Kidney glomerular epithelial cell (primary cell): ENCODE measurements at regions not wholly inside any gene's neighbourhood (a gene's known extent, or its start where the extent isn't known, plus 50 kb on each side); places are given as distances from the start of the nearest gene placed in this dataset.
"Not testable (repeated sequence)": the region's sequence is repeated elsewhere in the genome, so short reads cannot be mapped to it uniquely, and the experiment has no call there.

Source experiments
- DNase-seq: peaks from one replicate; lab custom pipeline; 2025; lab: John Stamatoyannopoulos, UW

DNA sequence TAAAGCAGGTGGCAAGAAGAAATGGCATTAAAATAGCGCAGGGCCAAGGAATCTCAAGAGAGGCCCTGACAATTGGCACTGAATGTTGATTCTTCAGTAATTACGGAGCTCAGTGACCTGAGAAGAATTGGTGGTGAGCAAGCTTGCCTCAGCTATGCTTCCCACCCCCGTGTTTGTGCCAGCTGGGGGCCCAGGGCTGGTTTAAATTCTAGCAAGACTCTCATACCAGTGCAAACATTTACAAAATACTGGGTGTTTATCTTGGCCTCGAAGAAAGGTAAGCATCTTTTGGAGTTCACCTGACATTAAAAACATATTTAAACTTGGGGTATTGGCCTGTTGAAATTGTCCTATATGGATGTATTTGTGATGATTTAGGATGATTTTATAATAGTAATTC is 296.7 kb upstream of the USP25 start:
- peak; percentile 8 for DNase-seq

DNA sequence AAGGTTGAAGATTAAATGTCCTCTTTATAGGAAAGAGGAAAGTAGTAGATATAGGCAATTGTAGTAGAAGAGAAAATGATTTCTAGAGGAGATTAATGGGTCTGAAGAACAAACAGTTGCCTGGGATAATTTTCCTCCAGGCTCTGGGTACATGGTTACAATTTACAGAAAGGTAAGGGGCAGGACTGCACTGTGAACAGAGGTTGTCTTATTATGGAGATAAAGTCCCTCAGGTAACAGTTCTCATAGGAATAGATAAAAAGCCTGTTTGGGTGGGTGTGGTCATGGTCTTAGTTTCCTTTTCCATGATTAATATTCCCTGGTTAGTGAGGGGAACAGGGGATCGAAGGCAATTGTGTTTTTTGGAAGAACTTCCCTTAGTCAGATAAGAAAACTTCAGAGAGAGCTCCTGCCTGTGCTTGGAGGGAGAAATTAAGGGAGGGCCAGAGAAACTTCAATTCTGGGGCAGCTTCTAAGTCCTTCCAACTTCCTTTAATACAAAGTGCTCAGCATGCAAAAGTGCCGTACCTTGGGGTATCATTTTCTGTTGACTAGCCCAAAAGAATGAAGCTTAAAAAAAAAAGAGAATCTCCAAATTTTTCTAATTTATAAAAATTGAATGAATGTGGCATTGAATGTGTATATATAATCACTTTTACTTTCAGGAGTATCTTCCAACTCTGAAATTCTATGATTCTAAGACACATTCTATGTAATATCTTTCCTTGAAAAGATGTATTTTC is 295.4 kb upstream of the USP25 start:
- DNase-seq = no peak

GRCh38 chr21:15436031-15436430 is 293.8 kb upstream of the USP25 start:
- DNase-seq = no peak

DNA sequence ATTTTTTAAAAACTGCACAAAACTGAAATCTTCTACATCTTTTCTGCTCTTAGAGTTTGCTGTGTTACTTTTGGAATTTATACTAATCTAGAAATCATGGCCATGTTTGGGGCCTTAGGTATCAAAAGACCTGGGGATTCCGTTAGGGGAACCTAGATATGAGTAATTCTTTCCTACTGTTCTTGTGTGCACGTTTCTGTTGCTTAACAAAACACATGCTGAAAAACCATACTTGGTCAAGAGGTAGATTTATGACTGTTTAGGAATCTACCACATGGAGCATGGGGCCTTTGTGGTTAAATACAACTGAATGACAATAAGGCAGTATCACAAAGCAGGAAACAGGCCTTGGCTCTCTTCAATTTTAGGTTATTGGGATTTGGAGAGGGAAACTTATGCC is 291.9 kb upstream of the USP25 start:
- DNase-seq = peak; percentile 43

- no peak for DNase-seq
Observed at GRCh38 chr21:15439726-15440125, 290.1 kb upstream of the USP25 start.

- DNase-seq = no peak
Observed at GRCh38 chr21:15441060-15441493, 288.7 kb upstream of the USP25 start.

DNA sequence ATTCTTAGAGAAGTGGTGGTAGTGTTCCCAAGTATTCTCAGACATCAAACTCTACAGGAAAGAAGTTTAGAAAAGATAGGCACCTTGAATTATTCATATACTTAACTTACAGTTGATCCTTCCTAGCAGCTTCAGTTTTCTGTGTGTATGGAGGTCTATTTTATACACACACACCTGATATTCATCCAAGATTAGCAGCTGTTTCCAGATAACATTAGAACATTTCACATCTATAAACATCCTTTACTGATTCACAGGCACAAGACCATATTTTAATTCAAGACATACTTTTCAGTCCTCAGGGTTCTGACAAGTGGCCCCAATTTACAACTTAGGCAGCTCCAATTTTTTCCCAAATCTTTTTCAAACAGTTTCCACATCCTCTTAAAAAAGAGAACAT is 287.8 kb upstream of the USP25 start:
- DNase-seq = no peak

DNA sequence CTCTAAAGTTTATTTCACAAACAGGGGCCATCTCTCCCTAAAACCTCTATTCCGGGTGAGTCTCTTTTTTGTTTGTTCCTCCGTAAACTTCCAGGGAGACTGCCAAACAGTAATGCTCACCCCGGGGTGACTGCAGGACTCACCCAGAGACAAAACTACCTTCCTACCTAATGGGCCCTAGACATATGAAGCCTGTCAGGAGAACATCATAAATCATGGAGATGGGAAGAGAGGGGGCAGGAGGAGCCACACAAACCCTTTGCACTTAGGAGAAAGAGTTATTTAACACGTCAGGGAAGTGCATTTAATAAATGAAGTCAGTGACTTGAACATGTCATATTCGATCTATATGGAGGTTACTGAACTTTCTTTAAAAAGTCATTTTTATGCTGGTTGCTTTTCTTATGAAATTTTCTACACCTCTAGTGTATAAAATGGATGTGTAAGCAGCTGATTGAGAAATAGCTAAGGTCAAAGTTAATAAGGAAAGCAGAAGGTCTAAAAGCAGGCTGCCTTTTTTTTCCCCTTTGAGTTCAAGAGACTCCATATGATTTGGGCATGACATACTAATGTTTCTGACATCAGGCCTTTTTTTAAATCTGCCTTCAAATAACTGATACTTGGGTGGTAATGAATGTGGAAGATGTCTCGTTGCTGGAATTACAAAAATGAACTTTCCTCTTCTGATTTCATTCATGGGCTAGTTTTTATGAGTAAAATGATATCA is 286.9 kb upstream of the USP25 start:
- DNase-seq = no peak

DNA sequence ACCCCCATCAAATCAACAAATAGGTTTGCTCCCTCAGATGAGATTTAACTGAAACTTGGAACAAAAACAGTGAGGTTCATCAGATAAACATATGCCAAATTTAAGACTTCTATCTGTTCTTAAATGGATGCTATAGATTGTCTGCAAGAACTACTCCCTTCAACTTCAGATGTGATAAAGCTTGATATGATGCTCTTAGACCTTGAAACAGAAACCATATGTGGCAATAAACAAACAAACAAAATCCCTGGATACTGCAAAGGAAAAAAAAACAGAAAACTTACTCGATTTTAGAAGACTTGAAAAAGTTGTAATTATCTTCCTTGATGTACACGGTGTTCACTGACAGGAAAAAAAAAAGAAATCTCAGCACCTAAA is 286.1 kb upstream of the USP25 start:
- no peak for DNase-seq

GRCh38 chr21:15444118-15444960 is 285.4 kb upstream of the USP25 start:
- DNase-seq = peak; percentile 36

GRCh38 chr21:15445327-15445726 is 284.5 kb upstream of the USP25 start:
- DNase-seq = no peak

DNA sequence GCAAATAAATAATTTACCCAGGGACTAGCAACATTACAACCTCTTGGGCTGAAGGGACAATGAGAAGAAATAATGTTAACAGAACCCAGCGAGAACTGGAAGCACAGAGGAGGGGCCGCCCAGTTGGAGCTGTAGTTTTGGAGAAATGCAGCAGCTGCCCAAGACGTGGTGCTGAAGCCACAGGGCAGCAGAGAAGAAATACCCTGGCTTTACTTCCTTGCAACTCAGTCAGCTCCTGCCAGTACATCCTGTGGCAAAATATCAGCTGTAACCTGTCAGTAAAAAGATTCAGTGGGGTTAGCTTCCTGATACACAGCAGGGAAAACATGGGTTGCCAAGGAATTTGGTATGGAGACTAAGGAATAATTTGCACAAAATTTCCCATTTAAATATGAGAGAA is 283.6 kb upstream of the USP25 start:
- no peak for DNase-seq

- DNase-seq = no peak
Observed at GRCh38 chr21:15449556-15449955, 280.2 kb upstream of the USP25 start.

DNA sequence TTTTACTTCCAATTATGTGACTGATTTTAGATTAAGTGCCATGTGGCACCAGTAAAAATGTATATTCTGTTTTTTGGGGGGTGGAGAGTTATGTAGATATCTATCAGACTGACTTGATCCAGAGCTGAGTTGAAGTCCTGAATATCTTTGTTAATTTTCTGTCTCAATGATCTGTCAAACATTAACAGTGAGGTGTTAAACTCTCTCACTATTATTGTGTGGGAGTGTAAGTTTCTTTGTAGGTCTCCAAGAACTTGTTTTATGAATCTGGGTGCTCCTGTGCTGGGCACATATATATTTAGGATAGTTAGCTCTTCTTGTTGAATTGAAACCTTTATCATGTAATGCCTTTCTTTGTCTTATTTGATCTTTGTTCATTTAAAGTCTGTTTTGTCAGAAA is 276.5 kb upstream of the USP25 start:
- peak; percentile 9 for DNase-seq

DNA sequence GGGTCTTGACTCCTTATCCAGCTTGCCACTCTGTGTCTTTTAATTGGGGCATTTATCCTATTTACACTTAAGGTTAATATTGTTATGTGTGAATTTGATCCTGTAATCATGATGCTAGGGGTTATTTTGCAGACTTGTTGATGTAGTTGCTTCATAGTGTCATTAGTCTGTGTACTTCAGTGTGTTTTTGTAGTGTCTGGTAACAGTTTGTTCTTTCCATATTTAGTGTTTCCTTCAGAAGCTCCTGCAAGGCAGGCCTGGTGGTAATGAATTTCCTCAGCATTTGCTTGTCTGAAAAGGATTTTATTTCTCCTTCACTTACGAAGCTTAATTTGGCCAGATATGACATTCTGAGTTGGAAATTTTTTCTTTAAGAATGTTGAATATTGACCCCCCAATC is 276.0 kb upstream of the USP25 start:
- DNase-seq = not testable (repeated sequence)

DNA sequence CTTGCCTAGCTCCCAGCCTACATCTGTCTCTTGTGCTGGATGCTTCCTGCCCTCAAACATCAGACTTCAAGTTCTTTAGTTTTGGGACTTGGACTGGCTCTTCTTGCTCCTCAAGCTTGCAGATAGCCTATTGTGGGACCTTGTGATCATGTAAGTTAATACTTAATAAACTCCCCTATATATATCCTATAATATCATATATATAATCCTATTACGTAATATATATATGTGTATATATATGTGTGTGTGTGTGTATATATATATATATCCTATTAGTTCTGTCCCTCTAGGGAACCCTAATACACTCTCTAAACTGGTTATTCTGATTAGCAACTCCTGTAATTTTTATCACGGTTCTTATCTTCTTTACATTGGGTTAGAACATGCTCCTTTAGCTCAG is 274.9 kb upstream of the USP25 start:
- not testable (repeated sequence) for DNase-seq

DNA sequence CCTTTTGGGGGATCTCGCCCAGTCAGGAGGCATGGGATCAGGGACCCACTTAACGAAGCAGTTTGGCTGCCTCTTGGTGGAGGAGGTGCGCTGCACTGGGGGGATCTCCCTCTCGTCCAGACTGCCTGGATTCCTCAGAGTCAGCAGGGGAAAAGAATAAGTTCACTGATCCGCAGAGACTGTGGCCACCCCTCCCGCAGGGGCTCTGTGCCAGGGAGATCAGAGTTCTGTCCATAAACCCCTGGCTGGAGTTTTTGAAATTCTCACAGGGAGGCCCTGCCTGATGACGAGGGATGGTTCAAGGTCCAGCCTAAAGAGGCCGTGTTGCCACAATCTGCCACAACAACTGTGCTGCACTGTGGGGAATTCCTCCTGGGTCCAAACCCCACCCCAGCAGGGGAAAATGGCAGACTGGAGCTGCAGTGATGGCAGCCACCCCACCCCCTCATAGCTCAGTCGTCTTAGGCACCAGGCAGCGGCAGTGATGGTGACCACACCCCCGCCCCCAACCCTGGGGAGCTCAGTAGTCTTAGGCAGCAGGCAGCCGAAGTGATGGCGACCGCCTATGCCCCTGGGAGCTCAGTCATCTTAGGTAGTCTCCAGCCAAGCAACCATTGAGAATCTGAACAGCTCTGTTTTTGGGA is 273.8 kb upstream of the USP25 start:
- peak; percentile 81 for DNase-seq

GRCh38 chr21:15457965-15458364 is 271.8 kb upstream of the USP25 start:
- DNase-seq = no peak

- DNase-seq = no peak
Observed at GRCh38 chr21:15462092-15462491, 267.7 kb upstream of the USP25 start.

- DNase-seq = no peak
Observed at GRCh38 chr21:15466329-15466728, 263.5 kb upstream of the USP25 start.

DNA sequence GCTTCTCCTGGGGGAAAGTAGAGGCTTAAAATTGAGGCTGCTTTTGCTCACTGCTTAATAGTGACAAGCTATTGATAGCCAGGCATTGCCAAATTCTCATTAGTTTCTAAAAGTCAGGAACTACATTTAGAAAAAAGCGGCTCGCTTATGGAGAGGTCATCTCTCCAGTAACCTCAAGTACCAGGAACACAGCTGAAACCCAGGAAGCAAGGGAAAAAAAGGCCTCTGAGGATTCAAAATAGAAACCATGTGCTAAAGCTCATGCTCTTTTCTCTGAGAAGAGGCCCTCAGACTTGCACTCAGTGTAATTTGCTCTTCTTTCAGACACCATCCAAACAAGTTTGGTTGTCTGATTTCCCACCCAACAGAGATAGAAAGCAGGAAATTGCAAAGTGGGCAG is 261.4 kb upstream of the USP25 start:
- DNase-seq = no peak
